ENCODE measurements at regions not wholly inside any gene's neighbourhood (a gene's known extent, or its start where the extent isn't known, plus 50 kb on each side); places are given as distances from the start of the nearest gene placed in this dataset.

DNA sequence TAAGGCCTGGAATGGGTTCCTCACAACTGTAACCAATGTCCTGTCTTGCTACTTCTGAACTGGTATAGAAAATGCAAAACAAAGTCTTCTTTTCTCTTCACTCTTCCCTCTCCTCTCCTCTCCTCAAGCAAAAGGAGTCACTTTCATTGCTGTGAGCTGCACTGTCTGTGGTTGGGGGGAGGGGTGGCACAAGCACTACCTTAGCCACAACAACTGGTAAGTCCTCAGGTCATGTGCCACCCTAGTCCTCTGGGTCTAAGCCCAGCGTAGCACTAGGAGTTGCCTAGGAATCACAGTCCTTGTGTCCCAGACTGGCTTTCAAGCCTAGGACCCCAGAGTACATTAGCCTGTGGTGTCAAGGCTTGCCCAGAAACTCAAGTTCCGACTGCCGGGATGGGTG is 859.3 kb upstream of the AMOT start:
- no peak for DNase-seq (ENCODE audit: low read depth)
- TF ChIP-seq, protein P1, sequence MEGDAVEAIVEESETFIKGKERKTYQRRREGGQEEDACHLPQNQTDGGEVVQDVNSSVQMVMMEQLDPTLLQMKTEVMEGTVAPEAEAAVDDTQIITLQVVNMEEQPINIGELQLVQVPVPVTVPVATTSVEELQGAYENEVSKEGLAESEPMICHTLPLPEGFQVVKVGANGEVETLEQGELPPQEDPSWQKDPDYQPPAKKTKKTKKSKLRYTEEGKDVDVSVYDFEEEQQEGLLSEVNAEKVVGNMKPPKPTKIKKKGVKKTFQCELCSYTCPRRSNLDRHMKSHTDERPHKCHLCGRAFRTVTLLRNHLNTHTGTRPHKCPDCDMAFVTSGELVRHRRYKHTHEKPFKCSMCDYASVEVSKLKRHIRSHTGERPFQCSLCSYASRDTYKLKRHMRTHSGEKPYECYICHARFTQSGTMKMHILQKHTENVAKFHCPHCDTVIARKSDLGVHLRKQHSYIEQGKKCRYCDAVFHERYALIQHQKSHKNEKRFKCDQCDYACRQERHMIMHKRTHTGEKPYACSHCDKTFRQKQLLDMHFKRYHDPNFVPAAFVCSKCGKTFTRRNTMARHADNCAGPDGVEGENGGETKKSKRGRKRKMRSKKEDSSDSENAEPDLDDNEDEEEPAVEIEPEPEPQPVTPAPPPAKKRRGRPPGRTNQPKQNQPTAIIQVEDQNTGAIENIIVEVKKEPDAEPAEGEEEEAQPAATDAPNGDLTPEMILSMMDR (IDR thresholded peaks at IDR 0.05; ENCODE audit: insufficient read depth, low read depth, low read length), result no peak
- H3K4me3 ChIP-seq (ENCODE audit: low read depth, low read length), result no peak overlapping the region

DNA sequence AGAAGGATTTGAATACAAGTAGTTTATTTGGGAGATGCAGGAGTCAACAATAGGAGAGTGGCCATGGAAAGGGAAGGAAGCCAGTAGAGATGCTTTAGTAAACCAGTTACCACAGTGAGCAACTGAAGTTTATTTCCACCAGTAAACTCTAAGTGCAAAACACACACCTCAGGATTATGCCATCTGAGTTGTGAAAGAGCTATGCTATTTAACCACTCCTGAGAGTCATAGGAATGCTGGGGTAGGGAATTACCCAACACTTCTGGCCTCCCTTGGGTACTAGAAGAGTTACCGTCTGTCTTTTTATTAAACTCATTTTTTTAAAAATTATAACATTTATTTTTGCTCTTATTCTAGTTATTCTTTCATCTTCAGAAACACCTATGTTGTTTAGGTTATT is 834.6 kb upstream of the AMOT start:
- TF ChIP-seq, protein P1 (IDR thresholded peaks at IDR 0.05; ENCODE audit: insufficient read depth, low read depth, low read length), result no peak
- H3K4me3 ChIP-seq (ENCODE audit: low read depth, low read length), result no peak overlapping the region
- peak; percentile 30 for DNase-seq (ENCODE audit: low read depth)

DNA sequence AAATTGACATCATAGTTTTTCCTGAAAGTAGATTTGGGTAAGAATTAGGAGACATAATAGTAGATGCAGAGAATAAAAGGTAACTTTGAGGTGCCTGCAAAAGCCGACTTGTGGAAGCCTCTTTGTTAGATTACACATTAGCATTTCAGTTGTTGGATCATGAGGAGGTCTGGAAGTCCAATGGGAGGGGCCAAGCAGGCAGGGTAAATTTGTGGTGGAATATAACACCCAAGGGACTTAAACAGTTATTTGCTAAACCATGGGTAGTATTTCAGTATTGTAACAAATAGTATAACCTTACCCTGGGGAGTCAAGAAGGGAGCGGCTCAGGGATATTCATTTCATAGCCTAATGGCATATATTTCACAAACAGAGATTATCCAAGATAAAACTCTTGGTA is 810.7 kb upstream of the AMOT start:
- TF ChIP-seq, protein P1 (IDR thresholded peaks at IDR 0.05; ENCODE audit: insufficient read depth, low read depth, low read length), result no peak
- no peak for DNase-seq (ENCODE audit: low read depth)
- no peak overlapping the region for H3K4me3 ChIP-seq (ENCODE audit: low read depth, low read length)

DNA sequence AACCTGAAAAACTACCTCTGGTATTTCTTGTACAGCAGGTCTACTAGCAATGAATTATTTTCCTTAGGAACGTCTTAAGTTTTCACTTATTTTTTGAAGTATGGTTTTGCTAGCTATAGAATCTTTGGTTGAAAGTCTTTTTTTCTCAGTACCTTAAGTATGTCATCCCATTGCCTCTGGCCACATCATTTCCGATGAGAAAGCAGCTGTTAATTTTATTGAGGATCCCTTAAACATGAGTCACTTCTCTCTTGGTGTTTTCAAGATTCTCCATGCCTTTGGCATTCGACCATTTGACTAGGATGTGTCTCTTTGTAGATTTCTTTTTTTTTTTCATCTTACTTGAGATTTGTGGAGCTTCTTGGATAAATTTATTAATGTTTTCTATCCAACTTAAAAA is 803.8 kb upstream of the AMOT start:
- TF ChIP-seq, protein P1 (IDR thresholded peaks at IDR 0.05; ENCODE audit: insufficient read depth, low read depth, low read length), result no peak

DNA sequence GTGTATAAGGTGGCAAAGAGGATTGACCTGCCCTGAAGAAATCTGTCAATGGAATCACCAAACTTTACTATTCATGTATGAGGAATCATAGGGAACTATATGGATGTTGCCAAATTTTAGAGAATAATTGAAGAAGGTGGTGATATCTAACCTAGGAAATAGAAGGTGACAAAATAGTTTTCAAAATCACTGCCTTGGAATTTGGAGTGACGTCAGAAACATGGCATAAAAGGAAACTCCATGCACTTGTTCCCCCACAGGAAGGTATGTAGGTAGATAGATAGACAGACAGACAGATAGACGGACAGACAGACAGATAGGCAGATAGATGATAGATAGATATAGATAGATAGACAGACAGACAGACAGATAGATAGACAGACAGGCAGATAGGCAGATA is 793.9 kb upstream of the AMOT start:
- no peak overlapping the region for H3K4me3 ChIP-seq (ENCODE audit: low read depth, low read length)
- TF ChIP-seq, protein P1 (IDR thresholded peaks at IDR 0.05; ENCODE audit: insufficient read depth, low read depth, low read length), result no peak
- no peak for DNase-seq (ENCODE audit: low read depth)

More for the DNA sequence above, 803.8 kb upstream of the AMOT start:
- H3K4me3 ChIP-seq (ENCODE audit: low read depth, low read length), result no peak overlapping the region
- DNase-seq (ENCODE audit: low read depth), result peak; percentile 63

DNA sequence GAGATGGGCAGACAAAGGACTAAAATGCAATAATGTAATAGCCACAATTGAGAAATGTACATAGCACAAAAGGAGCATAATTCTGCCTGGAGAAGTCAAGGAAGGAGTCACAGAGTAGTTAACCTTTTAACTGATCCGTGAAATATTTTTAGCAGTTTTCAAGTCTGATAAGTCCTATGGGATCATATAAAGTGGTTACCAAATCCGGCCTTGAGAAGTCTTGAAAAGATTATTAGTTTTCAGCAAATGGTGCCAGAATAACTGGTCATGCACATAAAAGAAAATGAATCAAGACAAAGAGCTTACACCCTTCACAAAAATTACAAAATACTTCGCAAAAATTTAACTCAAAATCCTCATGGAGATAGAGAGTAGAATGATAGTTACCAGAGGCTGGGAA is 788.7 kb upstream of the AMOT start:
- TF ChIP-seq, protein P1 (IDR thresholded peaks at IDR 0.05; ENCODE audit: insufficient read depth, low read depth, low read length), result no peak
- no peak overlapping the region for H3K4me3 ChIP-seq (ENCODE audit: low read depth, low read length)
- DNase-seq (ENCODE audit: low read depth), result no peak

DNA sequence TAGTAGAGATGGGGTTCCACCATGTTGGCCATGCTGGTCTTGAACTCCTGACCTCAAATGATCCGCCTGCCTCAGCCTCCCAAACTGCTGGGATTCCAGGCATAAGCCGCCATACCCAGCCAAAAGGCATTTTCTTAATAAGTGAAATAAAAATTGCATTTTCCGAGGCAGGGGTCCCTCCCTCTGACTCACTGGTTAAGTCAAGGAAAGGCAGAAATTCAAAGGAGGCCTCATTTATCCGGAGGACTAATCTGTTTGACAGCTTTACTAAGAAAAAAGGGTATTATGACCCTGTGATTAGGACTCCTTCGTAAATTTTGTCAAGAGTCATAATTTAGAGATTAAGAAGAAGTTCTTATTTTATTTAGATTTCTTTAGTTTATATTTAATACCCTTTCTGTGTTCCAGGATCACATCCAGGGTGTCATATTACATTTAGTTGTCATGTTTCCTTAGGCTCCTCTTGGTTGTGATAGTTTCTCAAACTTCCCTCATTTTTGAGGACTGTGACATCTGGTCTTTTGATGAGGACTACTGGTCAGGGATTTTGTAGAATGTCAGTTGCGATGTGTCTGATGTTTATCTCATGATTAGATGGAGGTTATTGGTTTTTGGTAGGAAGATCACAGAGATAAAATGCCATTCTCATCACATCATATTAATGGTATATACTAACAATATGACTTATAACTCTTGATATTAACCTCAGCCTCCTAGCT is 753.7 kb upstream of the AMOT start:
- TF ChIP-seq, protein P1 (IDR thresholded peaks at IDR 0.05; ENCODE audit: insufficient read depth, low read depth, low read length), result no peak
- DNase-seq (ENCODE audit: low read depth), result peak; percentile 10

More for the DNA sequence above, 753.7 kb upstream of the AMOT start:
- no peak overlapping the region for H3K4me3 ChIP-seq (ENCODE audit: low read depth, low read length)
